HG03460 (cell line): ENCODE measurements at regions not wholly inside any gene's neighbourhood (a gene's known extent, or its start where the extent isn't known, plus 50 kb on each side); places are given as distances from the start of the nearest gene placed in this dataset.

Experiments
- ATAC-seq: cut with Tn5 transposase; IDR thresholded peaks from one replicate; pipeline ENCODE4 v1.9.1; 2021; ENCODE audit not compliant: unreplicated experiment

- no peak for ATAC-seq
Measured at GRCh38 chr2:145258903-145259579, 739.1 kb upstream of the ZEB2 start.

- no peak for ATAC-seq
Measured at GRCh38 chr2:145257931-145258330, 738.0 kb upstream of the ZEB2 start.

GRCh38 chr2:145256551-145256950 lies 736.6 kb upstream of the ZEB2 start:
- no peak for ATAC-seq

GRCh38 chr2:145254291-145254690 lies 734.4 kb upstream of the ZEB2 start:
- ATAC-seq, result no peak

- ATAC-seq, result no peak
Measured at GRCh38 chr2:145253492-145253891, 733.6 kb upstream of the ZEB2 start.

GRCh38 chr2:145245268-145245870 lies 725.5 kb upstream of the ZEB2 start:
- no peak for ATAC-seq

GRCh38 chr2:145235312-145235711 lies 715.4 kb upstream of the ZEB2 start:
- no peak for ATAC-seq

- no peak for ATAC-seq
Measured at GRCh38 chr2:145230546-145230945, 710.6 kb upstream of the ZEB2 start.

- no peak for ATAC-seq
Measured at GRCh38 chr2:145228506-145228905, 708.6 kb upstream of the ZEB2 start.

- no peak for ATAC-seq
Measured at GRCh38 chr2:145226901-145227300, 707.0 kb upstream of the ZEB2 start.

GRCh38 chr2:145221516-145221915 lies 701.6 kb upstream of the ZEB2 start:
- ATAC-seq, result no peak

- ATAC-seq, result no peak
Measured at GRCh38 chr2:145221032-145221431, 701.1 kb upstream of the ZEB2 start.

GRCh38 chr2:145220496-145220895 lies 700.6 kb upstream of the ZEB2 start:
- ATAC-seq, result no peak

- no peak for ATAC-seq
Measured at GRCh38 chr2:145207884-145208283, 688.0 kb upstream of the ZEB2 start.

GRCh38 chr2:145206496-145207281 lies 686.8 kb upstream of the ZEB2 start:
- ATAC-seq, result no peak

GRCh38 chr2:145203891-145204290 lies 684.0 kb upstream of the ZEB2 start:
- ATAC-seq, result no peak

- no peak for ATAC-seq
Measured at GRCh38 chr2:145199827-145200706, 680.1 kb upstream of the ZEB2 start.

- ATAC-seq, result no peak
Measured at GRCh38 chr2:145199042-145199441, 679.1 kb upstream of the ZEB2 start.

- ATAC-seq, result no peak
Measured at GRCh38 chr2:145198555-145198954, 678.6 kb upstream of the ZEB2 start.

- ATAC-seq, result no peak
Measured at GRCh38 chr2:145197944-145198343, 678.0 kb upstream of the ZEB2 start.

GRCh38 chr2:145194673-145195072 lies 674.8 kb upstream of the ZEB2 start:
- no peak for ATAC-seq
